ENCODE measurements at regions not wholly inside any gene's neighbourhood (a gene's known extent, or its start where the extent isn't known, plus 50 kb on each side); places are given as distances from the start of the nearest gene placed in this dataset.

GRCh38 chr16:47991491-47991890 is 164.3 kb downstream of the ABCC12 start:
- TF ChIP-seq ZFX (IDR thresholded peaks at IDR 0.05; ENCODE audit: borderline replicate concordance) = no peak
- TF ChIP-seq, protein P1, sequence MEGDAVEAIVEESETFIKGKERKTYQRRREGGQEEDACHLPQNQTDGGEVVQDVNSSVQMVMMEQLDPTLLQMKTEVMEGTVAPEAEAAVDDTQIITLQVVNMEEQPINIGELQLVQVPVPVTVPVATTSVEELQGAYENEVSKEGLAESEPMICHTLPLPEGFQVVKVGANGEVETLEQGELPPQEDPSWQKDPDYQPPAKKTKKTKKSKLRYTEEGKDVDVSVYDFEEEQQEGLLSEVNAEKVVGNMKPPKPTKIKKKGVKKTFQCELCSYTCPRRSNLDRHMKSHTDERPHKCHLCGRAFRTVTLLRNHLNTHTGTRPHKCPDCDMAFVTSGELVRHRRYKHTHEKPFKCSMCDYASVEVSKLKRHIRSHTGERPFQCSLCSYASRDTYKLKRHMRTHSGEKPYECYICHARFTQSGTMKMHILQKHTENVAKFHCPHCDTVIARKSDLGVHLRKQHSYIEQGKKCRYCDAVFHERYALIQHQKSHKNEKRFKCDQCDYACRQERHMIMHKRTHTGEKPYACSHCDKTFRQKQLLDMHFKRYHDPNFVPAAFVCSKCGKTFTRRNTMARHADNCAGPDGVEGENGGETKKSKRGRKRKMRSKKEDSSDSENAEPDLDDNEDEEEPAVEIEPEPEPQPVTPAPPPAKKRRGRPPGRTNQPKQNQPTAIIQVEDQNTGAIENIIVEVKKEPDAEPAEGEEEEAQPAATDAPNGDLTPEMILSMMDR (IDR thresholded peaks at IDR 0.05) = no peak
- no peak overlapping the region for H3K27ac ChIP-seq

DNA sequence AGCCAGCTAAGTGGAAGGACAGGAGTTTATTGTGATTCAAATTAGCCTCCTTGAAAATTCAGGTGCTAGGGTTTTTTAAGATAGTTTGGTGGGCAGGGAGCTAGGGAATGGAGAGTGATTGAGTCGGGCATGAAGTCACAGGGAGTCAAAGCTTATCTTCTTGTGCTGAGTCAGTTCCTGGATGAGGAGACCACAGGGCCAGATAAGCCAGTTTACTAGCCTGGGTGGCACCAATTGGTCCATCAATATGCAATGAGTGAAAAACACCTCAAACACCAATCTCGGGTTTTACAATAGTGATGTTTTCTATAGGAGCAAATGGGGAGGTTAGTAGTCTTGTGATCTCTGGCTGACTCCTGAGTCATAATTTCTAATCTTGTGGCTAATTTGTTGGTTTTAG is 165.1 kb downstream of the ABCC12 start:
- TF ChIP-seq, protein P1 (IDR thresholded peaks at IDR 0.05) = no peak
- no peak for TF ChIP-seq ZFX (IDR thresholded peaks at IDR 0.05; ENCODE audit: borderline replicate concordance)
- H3K27ac ChIP-seq = no peak overlapping the region

DNA sequence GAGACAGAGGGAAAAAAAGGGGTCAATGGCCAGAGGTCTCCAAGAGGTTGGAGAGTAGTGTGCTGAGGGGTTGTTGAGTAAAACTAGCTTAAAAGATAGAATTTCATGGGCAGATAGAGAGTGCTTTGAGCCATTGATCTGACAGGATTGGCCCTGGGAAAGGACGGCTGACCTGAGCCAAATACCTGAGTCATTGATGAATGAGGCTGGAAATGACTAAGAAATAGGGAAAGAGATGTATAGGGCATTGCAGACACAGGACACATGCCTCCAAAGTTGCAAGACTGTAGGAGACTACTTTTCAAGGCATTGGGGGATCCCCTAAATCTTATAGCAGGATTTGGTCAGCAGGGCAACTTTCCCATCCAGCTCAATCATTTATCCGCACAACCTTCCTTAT is 168.7 kb downstream of the ABCC12 start:
- H3K27ac ChIP-seq = no peak overlapping the region
- TF ChIP-seq, protein P1 (IDR thresholded peaks at IDR 0.05) = no peak
- TF ChIP-seq ZFX (IDR thresholded peaks at IDR 0.05; ENCODE audit: borderline replicate concordance) = no peak

DNA sequence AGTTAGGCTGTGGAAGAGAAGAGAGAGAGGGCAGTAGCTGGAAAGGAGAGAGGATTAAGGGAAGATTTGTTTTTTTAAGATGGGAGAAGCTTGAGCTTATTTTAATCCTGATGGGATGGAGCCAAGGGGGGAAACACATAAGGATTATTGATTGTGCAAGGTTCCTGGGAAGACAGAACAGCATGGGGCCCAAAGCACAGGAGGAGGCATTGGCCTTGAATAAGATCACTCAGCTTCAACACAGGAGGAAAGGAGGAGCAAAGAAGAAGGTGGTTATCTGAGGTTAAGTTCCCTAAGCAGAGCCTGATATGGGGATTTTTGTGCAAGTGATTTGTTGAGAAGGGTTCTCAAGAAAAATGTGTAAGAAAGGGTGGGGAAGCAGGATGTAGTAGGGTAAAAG is 169.8 kb downstream of the ABCC12 start:
- H3K27ac ChIP-seq = no peak overlapping the region
- no peak for TF ChIP-seq ZFX (IDR thresholded peaks at IDR 0.05; ENCODE audit: borderline replicate concordance)
- TF ChIP-seq, protein P1 (IDR thresholded peaks at IDR 0.05) = no peak

- TF ChIP-seq ZFX (IDR thresholded peaks at IDR 0.05; ENCODE audit: borderline replicate concordance) = no peak
- TF ChIP-seq, protein P1 (IDR thresholded peaks at IDR 0.05) = no peak
- H3K27ac ChIP-seq = no peak overlapping the region
These were observed 171.1 kb downstream of the ABCC12 start for GRCh38 chr16:47984669-47985068.

- no peak for TF ChIP-seq ZFX (IDR thresholded peaks at IDR 0.05; ENCODE audit: borderline replicate concordance)
- TF ChIP-seq, protein P1 (IDR thresholded peaks at IDR 0.05) = no peak
These were observed 171.7 kb downstream of the ABCC12 start for GRCh38 chr16:47983999-47984580.

DNA sequence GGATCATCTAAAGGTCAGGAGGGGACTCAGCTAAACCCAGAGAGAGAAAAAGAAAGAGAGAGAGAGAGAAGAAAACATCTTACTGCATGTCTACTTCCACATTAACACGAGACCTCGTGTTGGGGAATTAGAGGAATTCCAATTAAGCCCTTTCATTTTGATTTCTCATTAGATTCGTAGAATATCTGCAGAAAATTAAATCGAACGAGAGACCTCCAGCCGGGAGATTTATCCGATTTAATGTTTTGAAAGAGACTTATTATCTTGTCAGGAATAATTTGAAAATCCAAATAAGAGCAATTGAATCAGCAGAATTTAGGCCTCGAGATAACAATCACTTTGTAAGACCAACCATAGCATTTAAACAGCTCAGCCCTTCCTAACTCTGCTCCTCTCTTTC is 175.6 kb downstream of the ABCC12 start:
- no peak overlapping the region for H3K27ac ChIP-seq
- TF ChIP-seq, protein P1 (IDR thresholded peaks at IDR 0.05) = no peak
- no peak for TF ChIP-seq ZFX (IDR thresholded peaks at IDR 0.05; ENCODE audit: borderline replicate concordance)

More at GRCh38 chr16:47983999-47984580, 171.7 kb downstream of the ABCC12 start:
- no peak overlapping the region for H3K27ac ChIP-seq

Measured in 22Rv1 (cell line).